Vagina (tissue), 2 donors: ENCODE measurements at regions not wholly inside any gene's neighbourhood (a gene's known extent, or its start where the extent isn't known, plus 50 kb on each side); places are given as distances from the start of the nearest gene placed in this dataset.
"Not testable (repeated sequence)": the region's sequence is repeated elsewhere in the genome, so short reads cannot be mapped to it uniquely, and the experiment has no call there.

Experiments used
- DNase-seq, 2 donors: peaks; one replicate each; pipeline ENCODE4 v3.0.0-alpha.2; 2017; ENCODE audit errors: extremely low spot score in 2 of 2
- H3K27ac ChIP-seq: fragments of 200-600 bp; sonication (generic); one replicate; pipeline ENCODE4 v1.5.1; 2019
- H3K27me3 ChIP-seq: fragments of 200-600 bp; sonication (generic); one replicate; pipeline ENCODE4 v1.5.1; 2019
- H3K36me3 ChIP-seq, 2 donors: fragments of 200-600 bp; sonication (generic); one replicate each; pipeline ENCODE4 v1.5.1; 2017 to 2019
- H3K4me1 ChIP-seq: fragments of 200-600 bp; sonication (generic); one replicate; pipeline ENCODE4 v1.5.1; 2019
- H3K4me3 ChIP-seq, 2 donors: fragments of 200-600 bp; sonication (generic); 1 replicate in 1 of 2; 2 replicates in 1 of 2; pipeline ENCODE4 v1.5.1; 2016 to 2019
- H3K9me3 ChIP-seq: fragments of 200-600 bp; sonication (generic); one replicate; pipeline ENCODE4 v1.5.1; 2019
- POLR2A ChIP-seq, 2 donors: fragments of 450-650 bp; IDR thresholded peaks; one replicate each; pipeline ENCODE4 v1.6.1; 2017; ENCODE audit warnings: antibody characterized with exemption in 2 of 2, mild to moderate bottlenecking in 2 of 2, moderate library complexity in 2 of 2
- POLR2AphosphoS5 ChIP-seq, 2 donors: sonication (generic); formaldehyde crosslinking; IDR thresholded peaks; one replicate each; pipeline ENCODE4 v1.9.0; 2017; ENCODE audit warnings: antibody characterized with exemption in 2 of 2, mild to moderate bottlenecking in 2 of 2, low read depth in 1 of 2; ENCODE audit not compliant: insufficient read depth in 1 of 2
- intact Hi-C: fragments of 100-400 bp; cut with DNase I; formaldehyde crosslinking; loops from one replicate; pipeline ENCODE4 v1.15.1; 2023
- TF ChIP-seq, protein P1 (sequence below), 3 experiments: fragments of 450-650 bp in 2 of 3; fragments of 200-600 bp in 1 of 3; sonication (generic) in 1 of 3; IDR thresholded peaks; one replicate each; pipeline ENCODE4 v1.5.1; 2017 to 2019; ENCODE audit warnings: antibody characterized with exemption in 3 of 3, mild to moderate bottlenecking in 2 of 3, moderate library complexity in 2 of 3

GRCh38 chr15:92733934-92734521 lies 78.5 kb upstream of the FAM174B start:
- H3K27me3 ChIP-seq: no peaks in the 10 kb centered on the region
- no peak for TF ChIP-seq POLR2AphosphoS5 (IDR thresholded peaks at IDR 0.05; ENCODE audit: insufficient read depth in 1 of 2, low read depth in 1 of 2)
- TF ChIP-seq, protein P1, sequence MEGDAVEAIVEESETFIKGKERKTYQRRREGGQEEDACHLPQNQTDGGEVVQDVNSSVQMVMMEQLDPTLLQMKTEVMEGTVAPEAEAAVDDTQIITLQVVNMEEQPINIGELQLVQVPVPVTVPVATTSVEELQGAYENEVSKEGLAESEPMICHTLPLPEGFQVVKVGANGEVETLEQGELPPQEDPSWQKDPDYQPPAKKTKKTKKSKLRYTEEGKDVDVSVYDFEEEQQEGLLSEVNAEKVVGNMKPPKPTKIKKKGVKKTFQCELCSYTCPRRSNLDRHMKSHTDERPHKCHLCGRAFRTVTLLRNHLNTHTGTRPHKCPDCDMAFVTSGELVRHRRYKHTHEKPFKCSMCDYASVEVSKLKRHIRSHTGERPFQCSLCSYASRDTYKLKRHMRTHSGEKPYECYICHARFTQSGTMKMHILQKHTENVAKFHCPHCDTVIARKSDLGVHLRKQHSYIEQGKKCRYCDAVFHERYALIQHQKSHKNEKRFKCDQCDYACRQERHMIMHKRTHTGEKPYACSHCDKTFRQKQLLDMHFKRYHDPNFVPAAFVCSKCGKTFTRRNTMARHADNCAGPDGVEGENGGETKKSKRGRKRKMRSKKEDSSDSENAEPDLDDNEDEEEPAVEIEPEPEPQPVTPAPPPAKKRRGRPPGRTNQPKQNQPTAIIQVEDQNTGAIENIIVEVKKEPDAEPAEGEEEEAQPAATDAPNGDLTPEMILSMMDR (IDR thresholded peaks at IDR 0.05): no peak
- no peak for TF ChIP-seq POLR2A (IDR thresholded peaks at IDR 0.05)
- peak overlapping the region in 1 of 2 donors; percentile 35 for H3K4me3 ChIP-seq
- no peaks in the 10 kb centered on the region for H3K4me1 ChIP-seq
- intact Hi-C loops: no loop called here
- no peaks in the 10 kb centered on the region for H3K9me3 ChIP-seq
- peak overlapping the region; percentile 53 for H3K27ac ChIP-seq
- DNase-seq: no peak
- H3K36me3 ChIP-seq: no peaks in the 10 kb centered on the region

DNA sequence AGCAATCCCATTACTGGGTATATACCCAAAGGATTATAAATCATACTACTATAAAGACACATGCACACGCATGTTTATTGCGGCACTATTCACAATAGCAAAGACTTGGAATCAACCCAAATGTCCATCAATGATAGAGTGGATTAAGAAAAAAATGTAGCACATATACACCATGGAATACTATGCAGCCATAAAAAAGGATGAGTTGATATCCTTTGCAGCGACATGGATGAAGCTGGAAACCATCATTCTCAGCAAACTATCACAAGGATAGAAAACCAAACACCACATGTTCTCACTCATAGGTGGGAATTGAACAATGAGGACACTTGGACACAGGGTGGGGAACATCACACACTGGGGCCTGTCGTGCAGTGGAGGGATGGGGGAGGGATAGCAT lies 83.7 kb upstream of the FAM174B start:
- H3K4me1 ChIP-seq, H3K9me3 ChIP-seq, H3K27me3 ChIP-seq, H3K4me3 ChIP-seq, DNase-seq, intact Hi-C loops, H3K36me3 ChIP-seq, H3K27ac ChIP-seq: not testable (repeated sequence)

- no peak overlapping the region for H3K27ac ChIP-seq
- intact Hi-C loops: no loop called here
Observed at GRCh38 chr15:92745845-92746271, 90.3 kb upstream of the FAM174B start.

DNA sequence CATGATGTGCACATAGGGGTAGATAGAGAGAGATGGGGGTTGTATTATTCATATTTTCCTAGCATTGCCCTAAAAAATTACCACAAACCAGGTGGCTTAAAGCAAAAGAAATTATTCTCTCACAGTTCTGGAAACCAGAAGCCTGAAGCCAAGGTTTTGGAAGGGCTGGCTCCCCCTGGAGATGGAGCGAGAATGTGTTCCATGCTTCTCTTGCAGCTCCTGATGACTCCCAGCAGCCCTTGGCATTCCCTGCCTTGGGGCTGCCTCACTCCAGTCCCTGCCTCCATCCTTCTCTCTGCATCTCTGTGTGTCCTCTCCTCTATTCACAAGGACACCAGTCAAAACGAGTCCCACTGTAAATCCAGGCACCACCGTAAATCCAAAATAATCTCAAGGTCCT lies 91.5 kb upstream of the FAM174B start:
- TF ChIP-seq POLR2A (IDR thresholded peaks at IDR 0.05) (no peak), POLR2AphosphoS5 (IDR thresholded peaks at IDR 0.05; ENCODE audit: insufficient read depth in 1 of 2, low read depth in 1 of 2) (no peak)
- TF ChIP-seq, protein P1 (IDR thresholded peaks at IDR 0.05): no peak
- Histone ChIP-seq H3K27me3 (no peaks in the 10 kb centered on the region), H3K4me1 (no peaks in the 10 kb centered on the region), H3K27ac (no peak overlapping the region), H3K4me3 (no peak overlapping the region), H3K9me3 (no peaks in the 10 kb centered on the region), H3K36me3 (no peaks in the 10 kb centered on the region)
- intact Hi-C loops: no loop called here
- no peak for DNase-seq

More at GRCh38 chr15:92745845-92746271, 90.3 kb upstream of the FAM174B start:
- Histone ChIP-seq H3K9me3 (no peaks in the 10 kb centered on the region), H3K27me3 (no peaks in the 10 kb centered on the region), H3K4me3 (no peak overlapping the region), H3K4me1 (no peaks in the 10 kb centered on the region), H3K36me3 (no peaks in the 10 kb centered on the region)
- TF ChIP-seq POLR2A (IDR thresholded peaks at IDR 0.05) (no peak), POLR2AphosphoS5 (IDR thresholded peaks at IDR 0.05; ENCODE audit: insufficient read depth in 1 of 2, low read depth in 1 of 2) (no peak)
- TF ChIP-seq, protein P1 (IDR thresholded peaks at IDR 0.05): no peak
- DNase-seq: no peak

- intact Hi-C loops: no loop called here
- Histone ChIP-seq H3K9me3 (no peaks in the 10 kb centered on the region), H3K4me3 (no peak overlapping the region), H3K27me3 (no peaks in the 10 kb centered on the region), H3K4me1 (no peaks in the 10 kb centered on the region), H3K36me3 (no peaks in the 10 kb centered on the region), H3K27ac (no peak overlapping the region)
- no peak for TF ChIP-seq POLR2AphosphoS5 (IDR thresholded peaks at IDR 0.05; ENCODE audit: insufficient read depth in 1 of 2, low read depth in 1 of 2)
- TF ChIP-seq POLR2A (IDR thresholded peaks at IDR 0.05): no peak
- TF ChIP-seq, protein P1 (IDR thresholded peaks at IDR 0.05): no peak
- no peak for DNase-seq
Observed at GRCh38 chr15:92749216-92749615, 93.6 kb upstream of the FAM174B start.
